Forelimb muscle (tissue), 1 donor: ENCODE measurements at regions not wholly inside any gene's neighbourhood (a gene's known extent, or its start where the extent isn't known, plus 50 kb on each side); places are given as distances from the start of the nearest gene placed in this dataset.
"Not testable (repeated sequence)": the region's sequence is repeated elsewhere in the genome, so short reads cannot be mapped to it uniquely, and the experiment has no call there.

Source experiments
- DNase-seq: peaks from one replicate; pipeline ENCODE4 v3.0.0-alpha.2; 2013; ENCODE audit warnings: low read depth

DNA sequence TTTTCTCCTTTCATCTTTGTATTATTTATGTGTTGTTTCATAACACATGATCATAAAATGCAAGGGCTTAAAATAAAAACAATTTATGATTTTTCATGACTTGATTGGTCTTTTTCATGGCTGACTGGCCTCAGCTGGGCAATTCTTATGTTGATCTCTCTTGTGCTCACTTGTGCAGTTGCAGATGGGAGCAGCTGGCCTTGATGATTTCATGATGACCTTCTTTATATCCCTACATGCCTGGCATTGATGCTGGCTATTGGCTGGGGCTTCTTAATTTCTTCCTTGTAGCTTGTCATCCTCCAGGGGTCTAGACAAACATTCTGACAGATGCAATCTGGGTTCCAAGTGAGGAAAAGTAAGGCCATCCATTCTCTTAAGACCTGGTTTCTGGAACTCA, 1832.8 kb upstream of the FLRT2 start:
- DNase-seq: no peak

DNA sequence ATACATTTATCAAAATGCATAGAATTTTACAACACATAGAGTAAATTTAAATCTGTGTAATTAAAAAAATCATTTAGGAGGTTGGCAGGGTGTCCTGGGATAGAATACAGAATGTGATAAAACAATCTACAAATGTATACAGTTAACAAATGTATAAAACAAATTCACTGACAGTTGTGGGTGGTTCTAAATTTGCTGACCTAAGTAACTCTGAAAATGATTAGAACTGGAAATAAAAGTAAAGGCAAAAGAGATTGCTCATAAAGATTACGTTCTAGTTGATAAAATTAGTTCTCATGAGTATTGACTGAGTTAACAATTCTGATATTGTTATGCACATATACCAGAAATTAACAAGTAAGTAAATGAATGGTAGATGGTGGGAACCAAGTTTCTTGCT, 1827.3 kb upstream of the FLRT2 start:
- DNase-seq: no peak

DNA sequence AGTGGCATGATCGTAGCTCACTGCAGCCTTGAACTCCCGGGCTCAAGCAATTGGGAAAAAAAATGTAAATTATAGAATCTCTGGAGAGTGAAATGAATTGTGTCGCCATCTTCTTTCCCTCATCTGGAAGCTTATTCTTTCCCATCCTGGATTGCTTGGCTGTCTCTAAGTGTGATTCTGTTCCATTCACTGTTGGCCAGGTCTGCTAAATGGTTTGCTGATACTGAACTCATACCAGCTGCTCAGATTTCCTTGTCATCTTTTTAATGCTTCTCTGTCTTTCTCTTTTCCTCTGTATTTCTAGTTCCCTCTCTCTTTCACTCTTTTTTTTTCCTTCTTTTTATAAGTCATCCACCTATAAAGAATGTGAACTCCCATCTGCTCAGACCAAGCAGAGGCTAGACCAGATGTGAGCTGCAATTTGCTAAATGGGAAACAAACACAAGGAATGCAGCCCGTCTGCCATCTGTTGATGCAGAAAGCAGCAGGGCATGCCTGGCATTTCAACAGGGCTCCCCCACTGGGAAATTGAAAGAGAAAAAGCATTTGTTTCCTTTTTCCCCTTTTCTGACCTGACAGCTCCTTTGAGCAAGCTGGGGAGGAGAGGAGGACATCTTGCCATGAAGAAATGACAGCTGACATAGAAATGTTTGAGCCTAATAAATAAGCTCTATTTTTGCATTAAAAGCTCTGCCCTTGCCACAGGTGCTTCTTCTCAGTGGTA, 1823.6 kb upstream of the FLRT2 start:
- DNase-seq: no peak

DNA sequence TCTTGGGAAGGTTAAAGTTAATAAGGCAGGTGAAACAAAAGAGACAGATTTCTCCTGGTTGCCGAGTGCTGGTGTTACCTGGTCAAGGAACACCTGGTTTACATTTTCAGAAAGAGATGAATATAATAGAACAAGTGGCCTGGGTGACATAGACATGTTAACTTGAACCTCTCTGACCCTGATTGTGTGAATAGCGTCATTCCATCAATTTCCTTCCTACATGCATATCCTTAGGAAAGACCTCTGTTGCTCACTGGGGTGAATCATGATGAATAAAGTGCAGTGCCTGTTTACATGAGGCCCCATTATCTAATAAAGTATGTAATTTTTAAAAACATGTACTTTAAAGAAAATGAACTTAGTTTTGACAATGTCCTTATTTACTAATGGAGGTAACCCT, 1822.9 kb upstream of the FLRT2 start:
- no peak for DNase-seq

DNA sequence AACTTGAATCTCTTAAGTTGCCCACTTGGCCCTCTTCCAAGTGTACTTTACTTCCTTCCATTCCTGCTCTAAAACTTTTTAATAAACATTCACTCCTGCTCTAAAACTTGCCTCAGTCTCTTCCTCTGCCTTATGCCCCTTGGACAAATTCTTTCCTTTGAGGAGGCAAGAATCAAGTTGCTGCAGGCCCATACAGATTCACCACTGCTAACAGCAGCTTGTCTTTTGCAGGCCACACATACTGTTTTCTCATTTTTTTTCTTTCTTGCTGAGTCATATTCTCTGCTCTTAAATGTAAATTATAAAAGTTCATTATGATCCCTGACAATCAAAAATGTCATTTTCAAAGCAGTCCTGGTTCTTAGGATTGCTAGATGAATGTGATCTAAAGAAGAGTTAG, 1820.8 kb upstream of the FLRT2 start:
- DNase-seq: no peak

DNA sequence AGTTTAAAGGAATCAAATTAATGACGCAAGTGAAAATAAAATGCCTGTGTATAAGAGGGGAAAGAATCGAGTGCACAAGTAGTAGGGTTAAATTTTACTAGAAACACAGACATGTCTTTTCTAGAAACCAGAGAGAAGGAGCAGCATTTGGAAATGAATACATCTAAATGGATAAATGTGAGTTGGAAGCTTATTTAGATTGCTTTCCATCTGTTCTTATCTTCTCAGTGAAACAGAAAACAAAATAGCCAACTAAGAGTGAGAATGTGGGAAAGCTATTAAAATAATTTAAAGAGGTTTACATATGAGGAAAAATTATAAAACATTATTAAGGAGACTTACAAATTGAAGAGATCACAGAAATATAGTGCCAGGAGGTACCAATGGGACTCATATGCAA, 1818.9 kb upstream of the FLRT2 start:
- DNase-seq: no peak

DNA sequence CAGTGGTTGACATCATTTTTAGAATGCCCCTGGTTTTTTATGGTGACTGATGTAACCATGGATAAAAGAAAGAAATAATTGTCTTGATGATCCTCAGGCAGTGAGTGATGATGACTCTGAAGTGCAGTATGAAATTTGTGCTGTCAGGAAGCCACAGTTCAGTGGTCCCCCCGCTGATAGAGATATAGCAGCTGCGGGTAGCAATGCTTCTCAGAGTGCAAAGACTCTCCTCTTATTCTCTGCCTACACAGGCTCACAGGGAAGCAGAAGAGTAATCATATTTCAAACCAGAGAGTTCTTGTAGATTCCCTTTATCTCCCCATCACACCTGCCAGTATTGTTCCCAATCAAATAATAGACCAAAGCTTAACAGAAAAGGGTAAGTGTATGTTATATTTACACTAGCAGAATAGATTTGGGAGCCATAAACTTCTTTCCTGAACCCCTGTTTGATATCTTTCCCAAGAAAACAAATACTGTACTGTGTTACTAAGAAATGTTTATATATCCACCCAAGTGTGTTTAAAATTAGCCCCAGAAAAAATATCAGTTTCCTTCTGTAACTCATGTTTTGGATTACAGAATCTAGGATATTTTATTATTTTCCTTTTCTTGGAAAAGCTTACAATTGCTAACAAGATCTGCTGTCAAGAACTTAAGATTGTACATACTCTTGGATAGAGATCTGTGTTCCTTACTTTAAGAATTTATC, 1817.4 kb upstream of the FLRT2 start:
- DNase-seq: no peak

DNA sequence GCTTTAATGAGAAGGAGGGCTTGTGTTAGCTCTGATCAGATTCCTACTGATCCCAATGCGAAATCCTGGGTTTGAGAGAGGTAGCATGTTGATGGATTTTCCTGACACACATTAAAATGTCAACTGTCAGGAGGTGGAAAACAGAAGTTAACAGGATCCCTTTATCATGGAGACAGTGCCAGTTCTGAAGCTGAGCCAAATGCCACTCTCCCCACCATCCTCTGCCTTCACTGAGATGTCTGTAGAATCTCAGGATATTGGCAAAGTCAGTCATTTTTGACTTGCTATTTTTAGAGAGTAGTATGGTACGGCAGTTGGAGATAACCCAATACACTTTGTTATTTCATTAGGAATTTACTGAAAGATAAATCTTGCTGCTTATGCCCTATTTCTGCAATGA, 1816.2 kb upstream of the FLRT2 start:
- no peak for DNase-seq

DNA sequence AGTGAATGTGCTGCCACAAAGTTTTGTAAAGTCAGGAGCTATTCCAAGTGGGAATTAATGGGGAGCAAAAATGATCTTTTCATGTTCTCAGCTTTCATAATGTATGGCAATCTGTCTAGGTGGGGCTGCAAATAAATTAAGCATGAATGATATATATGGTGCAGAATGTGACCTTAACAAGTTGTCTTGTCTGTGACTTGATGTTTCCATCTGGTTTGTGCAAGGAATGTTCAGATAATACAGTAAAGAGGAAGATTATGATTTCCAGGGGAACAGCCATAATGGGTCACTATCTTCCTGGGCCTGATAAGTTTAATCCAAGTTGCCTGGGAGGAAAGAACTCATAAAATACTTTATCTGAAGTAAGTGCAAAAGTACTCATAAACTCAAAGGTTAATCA, 1815.8 kb upstream of the FLRT2 start:
- DNase-seq: no peak

DNA sequence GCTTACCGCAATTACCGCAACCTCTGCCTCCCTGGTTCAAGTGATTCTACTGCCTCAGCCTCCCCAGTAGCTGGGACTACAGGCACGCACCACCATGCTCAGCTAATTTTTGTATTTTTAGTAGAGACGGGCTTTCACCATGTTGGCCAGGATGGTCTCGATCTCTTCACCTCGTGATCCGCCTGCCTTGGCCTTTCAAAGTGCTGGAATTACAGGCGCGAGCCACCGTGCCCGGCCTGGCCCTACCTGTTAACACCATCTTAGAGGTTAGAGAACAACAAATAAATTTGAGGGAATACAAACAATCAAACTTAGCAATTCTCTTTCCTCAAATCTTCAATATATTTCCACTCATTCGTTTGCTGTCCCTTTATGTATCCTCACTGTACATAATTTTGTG, 1810.5 kb upstream of the FLRT2 start:
- not testable (repeated sequence) for DNase-seq

DNA sequence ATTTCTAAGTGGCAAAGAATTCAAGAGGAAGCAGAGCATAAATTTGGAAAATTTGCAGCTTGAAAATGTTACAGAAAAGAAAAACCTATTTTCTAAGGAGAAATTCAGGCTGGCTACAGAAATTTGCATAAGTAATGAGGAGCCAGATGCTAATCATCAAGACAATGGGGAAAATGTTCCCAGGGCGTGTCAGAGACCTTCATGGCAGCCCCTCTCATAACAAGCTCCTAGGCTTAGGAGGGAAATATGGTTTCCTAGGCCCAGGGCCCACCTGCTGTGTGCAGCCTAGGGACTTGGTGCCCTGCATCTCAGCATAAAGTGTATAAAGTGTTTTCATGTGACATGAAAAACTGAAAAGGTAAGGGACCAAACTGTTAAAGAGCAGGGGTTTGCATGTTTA, 1796.3 kb upstream of the FLRT2 start:
- DNase-seq: no peak

DNA sequence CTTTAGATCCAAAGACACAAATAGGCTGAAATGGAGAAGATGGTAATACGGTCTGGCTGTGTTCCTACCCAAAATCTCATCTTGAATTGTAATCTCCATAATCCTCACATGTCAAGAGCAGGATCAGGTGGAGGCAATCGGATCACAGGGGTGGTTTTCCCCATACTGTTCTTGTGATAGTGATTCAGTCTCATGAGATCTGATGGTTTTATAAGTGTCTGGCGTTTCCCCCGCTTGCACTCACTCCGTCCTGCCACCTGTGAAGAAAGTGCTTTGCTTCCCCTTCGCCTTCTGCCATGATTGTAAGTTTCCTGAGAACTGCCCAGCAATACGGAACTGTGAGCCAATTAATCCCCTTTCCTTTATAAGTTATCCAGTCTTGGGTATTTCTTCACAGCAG, 1795.5 kb upstream of the FLRT2 start:
- no peak for DNase-seq

DNA sequence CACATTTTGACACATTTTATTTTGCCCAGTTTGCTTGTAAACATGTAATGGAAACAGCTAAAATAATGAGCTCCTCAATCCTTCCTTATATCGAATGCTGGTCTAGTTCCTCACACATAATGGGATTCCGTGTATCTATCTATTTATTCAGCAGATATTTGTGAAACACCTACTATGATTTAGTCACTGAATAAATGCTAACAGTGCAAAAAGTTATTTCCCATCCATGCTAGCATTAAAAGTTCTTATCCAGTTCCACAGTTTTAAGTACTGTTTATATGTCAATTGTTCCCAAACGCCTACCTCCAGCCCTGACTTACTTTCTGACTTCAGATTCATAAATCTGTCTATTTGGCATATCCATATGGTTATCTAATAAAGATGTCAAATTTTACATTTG, 1788.7 kb upstream of the FLRT2 start:
- DNase-seq: no peak

DNA sequence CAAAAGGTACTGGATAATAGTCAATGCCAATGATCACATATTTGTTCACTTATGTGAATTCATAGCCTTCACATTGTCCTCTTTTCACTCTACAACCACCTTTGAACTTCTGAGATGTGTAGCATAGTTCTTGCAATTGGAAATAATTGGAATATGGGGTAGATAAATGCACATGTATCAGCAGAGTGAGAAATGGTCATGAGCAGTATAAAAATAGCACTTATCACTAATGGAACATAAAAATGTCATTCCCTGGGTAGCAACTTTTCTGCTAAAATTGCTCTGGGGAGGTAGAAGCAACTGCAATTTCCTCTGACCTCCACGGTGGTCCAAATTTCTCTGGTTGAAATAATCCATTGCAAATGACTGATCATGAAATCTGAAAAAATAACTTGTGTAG, 1785.7 kb upstream of the FLRT2 start:
- DNase-seq: no peak

DNA sequence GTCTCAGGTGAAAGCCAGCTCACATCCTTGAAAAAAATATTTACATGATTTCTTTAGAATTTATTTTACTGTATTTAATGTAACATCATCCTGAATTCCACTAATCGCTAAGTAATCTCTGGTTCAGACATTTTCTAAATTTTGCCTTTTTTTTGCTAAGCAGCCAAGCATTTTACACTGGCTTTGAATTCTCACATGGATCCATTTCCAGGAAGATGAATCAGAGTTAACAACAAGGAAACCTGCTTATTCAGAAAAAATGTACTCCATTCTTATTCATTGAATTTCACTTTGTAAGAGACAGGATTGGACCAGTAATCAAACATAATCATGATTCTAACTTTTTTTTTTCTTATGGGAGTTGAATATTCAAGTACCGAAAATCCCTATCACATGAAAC, 1785.1 kb upstream of the FLRT2 start:
- DNase-seq: no peak

DNA sequence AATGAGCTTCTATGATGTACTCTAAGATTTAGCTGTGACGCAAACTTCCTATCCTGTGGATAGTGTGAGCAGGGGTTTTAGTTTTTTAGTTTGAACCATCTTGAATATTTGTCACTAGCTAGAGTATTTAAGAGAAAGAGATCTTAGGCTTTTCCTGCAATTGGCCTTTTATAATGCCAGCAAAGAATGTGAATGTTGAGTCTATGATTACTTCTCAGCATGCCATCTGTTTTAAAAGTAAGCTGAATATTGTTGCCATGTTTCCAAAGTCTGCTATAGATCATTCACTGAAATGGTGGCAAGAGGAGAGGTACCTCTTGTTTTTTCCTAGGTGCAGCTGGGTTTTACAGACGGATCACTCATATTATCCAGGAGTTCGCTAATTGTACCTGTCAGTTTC, 1783.6 kb upstream of the FLRT2 start:
- no peak for DNase-seq

DNA sequence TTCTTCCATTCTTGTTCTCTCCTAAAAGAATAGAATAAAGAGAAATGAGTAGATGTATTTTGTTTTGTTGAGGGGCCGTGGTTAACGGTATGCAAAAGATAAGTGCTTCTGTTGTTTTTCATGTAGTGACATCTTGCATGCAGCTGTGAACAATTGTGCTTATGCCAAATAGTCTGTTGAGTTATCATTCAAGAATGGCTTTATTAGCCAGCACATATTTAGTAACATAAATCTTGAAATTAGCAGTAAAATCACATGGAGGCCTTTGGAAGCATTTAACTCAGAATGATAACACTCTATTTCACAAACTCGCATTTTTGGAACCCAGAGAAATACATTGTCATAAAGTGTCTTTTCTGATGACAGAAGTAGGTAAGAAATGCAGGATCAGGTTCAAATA, 1772.0 kb upstream of the FLRT2 start:
- no peak for DNase-seq

DNA sequence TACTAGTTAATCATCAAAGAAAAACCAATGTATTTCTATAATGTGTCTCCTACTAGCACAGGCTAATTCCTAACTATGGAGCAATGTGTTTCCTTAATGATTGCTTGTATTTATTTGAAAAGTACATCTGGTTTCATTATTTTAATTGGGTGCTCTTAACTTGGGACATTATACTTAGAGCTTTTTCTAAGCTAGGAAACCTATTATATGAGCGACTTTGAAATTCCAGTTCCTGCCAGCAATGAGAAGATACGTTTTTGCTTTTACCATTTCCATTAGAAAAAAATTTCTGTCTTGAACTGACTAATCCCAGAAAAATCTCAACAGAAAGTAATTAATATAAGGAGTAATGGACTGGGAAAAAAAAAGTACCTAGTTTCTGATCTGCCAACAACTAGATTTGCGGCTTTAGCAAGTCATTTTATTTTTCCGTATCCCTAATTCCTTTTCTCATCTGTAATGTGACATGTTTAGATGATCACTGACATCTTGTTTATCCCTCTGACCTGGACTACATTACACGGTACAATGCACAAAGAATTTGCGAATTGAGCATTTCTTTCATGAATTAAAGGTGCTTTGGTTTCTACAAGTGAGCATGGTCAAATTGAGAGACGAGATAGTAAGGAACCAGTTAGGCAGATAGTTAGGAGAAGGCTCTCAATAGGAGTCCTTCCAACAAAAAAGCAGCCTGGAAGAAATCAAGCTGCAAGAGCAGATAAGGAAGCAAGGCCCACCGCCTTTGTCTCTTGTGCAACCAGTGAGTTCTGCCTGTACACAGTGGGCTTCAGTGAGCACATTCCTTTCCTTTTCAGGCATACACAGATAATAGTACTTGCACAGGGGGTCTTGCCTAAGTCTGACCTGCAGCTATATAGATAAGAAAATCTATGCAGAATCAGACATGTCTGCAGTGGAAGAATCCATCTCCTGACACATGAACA, 1765.0 kb upstream of the FLRT2 start:
- DNase-seq: no peak

DNA sequence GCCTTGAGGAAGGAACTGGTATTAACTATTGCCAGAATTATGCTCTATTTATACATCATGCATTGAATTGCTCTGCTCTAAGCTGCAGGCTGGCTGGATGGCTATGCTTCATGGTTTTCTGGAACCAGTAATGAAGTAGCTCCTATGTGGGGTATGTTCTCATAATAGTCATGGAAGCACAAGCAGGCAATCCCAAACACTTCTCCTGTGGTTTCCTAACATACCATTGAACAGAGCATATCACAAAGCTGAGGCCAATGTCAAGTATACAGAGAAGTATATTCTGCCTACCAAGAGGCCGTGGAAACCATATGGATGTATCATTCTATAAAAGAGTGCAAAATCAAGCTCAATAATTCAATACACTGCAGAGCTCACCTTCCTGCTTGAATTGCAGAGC, 1752.4 kb upstream of the FLRT2 start:
- DNase-seq: no peak

DNA sequence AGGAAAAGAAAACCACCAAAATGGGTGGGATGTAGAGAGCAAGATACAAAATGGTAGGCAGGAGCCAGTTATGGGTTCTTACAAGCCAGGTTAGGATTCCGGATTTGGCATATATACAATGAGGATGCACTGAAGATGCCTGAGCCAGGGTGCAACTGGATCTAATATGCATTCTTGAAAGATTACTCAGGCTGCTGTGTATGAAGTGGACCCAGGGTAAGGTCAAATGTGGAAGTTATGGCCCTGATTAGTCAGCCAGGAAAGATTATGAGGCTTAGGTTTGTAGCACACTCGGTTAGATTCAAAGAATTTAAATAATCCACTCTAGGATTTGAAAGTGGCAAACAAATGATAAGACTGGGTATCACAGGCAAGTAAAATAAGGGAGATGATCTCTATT, 1750.7 kb upstream of the FLRT2 start:
- no peak for DNase-seq

DNA sequence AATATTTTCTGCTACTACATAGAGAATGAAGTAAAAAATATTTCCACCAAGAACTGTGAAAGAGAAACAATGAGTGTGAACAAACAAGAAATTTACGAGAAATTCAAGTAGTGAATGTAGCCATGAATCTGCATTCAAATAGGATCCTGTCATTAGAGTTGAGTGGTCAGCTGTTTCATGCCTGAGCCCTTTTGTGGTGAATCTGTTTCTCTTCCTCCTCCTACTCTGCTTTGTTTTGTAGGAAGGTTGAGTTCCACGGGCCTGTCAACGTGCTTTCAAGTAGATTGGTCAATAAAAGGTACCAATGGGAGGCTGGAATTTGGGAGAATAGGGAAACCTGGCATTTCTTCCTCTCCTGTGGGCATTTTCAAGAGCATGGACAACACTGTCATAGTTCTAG, 1749.6 kb upstream of the FLRT2 start:
- no peak for DNase-seq

DNA sequence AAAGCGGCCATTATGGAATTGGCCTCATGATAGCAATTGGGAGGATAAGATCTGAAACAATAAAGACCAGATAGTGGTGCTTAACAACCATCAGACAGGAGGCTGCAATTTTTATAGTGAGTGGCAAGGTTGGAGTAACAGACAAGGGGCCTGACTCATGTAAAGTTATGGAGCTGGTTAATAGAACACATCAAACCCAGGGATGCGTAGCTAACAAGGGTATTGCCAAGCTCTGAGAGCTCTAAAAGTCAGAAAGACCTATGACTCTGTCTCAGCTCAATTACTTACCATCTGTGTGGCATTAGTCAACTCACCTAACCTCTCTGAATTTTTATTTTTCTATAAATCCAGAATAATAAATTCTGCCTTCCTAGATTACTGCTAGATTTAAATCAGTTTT, 1731.5 kb upstream of the FLRT2 start:
- DNase-seq: no peak

DNA sequence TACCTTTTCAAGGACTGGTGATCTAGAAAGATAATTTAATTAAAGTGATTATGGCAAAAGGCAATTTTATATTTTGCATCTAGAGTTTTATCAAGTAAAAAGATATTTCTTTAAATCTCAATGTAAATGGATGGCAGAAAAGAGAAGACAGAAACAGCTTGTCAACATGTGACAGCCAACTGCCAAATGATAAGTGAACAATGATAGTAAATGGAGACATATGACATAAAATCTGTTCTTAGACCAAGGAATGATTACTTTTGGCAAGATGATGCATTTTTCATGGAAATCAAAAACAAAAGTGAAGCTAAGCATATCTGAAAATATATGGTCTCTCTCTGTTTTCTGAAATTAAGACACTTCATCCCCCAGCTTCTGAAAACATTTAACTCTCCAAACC, 1730.7 kb upstream of the FLRT2 start:
- no peak for DNase-seq
